Right ventricle myocardium inferior (tissue), 1 donor: ENCODE measurements at regions not wholly inside any gene's neighbourhood (a gene's known extent, or its start where the extent isn't known, plus 50 kb on each side); places are given as distances from the start of the nearest gene placed in this dataset.
A peak's percentile ranks its signal among the peaks of the same experiment; 100 is the strongest.

ENCODE experiments used
- ATAC-seq: fragments of 200-7000 bp; cut with Tn5 transposase; one replicate; pipeline ENCODE4 v1.9.1; 2020; ENCODE audit warnings: mild to moderate bottlenecking, moderate library complexity
- DNase-seq: peaks from one replicate; pipeline ENCODE4 v3.0.0; 2021; ENCODE audit errors: missing footprints
- intact Hi-C: fragments of 100-400 bp; cut with DNase I; formaldehyde crosslinking; loops from one replicate; pipeline ENCODE4 v1.11.0; 2022
- donor health status: DM: no; HTN: yes; CAD: no; lungs with severe emphysema.

GRCh38 chr10:60463746-60464145, 74.1 kb upstream of the ANK3 start:
- intact Hi-C loops, result no loop called here
- ATAC-seq, result no peak
- DNase-seq, result no peak

GRCh38 chr10:60461688-60462087, 72.0 kb upstream of the ANK3 start:
- DNase-seq (no peak), ATAC-seq (peak; percentile 42)
- intact Hi-C loops, result no loop called here

- intact Hi-C loops, result no loop called here
- ATAC-seq (no peak), DNase-seq (no peak)
These were observed 70.2 kb upstream of the ANK3 start for GRCh38 chr10:60459701-60460457.

DNA sequence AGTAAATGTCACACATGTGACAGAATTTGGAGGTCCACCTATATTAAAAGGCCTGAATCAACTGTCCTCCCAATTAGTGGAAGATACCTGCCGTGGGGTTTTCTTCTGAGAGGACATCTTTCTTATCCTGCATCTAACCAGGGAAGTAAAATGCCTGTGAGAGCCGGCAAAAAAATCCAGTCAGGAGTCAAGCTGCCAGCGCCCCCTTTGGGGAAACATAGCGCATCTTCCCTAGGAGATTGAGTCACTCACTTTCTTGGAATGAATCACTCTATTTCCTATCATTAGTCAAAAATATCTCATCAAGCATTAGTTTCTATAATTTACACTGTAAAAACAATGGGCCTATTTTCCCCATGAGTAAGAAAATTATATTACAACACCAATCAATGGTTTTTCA, 66.4 kb upstream of the ANK3 start:
- DNase-seq (no peak), ATAC-seq (no peak)
- intact Hi-C loops, result no loop called here

- peak; percentile 56 for ATAC-seq
- intact Hi-C loops, result no loop called here
- no peak for DNase-seq
These were observed 64.7 kb upstream of the ANK3 start for GRCh38 chr10:60454336-60454735.

GRCh38 chr10:60453036-60453435, 63.4 kb upstream of the ANK3 start:
- DNase-seq, result no peak
- no peak for ATAC-seq
- intact Hi-C loops, result no loop called here

- intact Hi-C loops, result no loop called here
- no peak for ATAC-seq
- DNase-seq, result no peak
These were observed 60.6 kb upstream of the ANK3 start for GRCh38 chr10:60450291-60450690.

DNA sequence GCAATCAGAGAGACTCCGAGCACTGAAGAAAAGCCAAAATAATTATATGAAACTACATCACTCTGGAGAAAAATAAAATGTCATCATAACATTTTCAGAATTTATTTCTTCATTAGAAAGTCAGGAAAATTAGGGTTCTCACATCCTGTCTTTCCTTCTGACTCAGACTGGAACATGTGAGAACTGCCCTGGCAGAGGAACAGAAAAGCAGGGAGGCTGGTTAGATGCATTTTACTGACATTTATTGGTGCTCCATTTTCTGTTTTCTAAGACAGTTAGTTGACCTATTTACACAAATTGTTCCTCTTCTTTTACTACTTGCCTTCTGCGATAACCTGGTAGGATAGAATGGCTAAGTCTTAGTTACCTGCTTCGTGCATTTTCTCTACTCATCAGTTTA, 58.6 kb upstream of the ANK3 start:
- intact Hi-C loops, result loop anchor here (10.0 kb wide), 2 partner anchors 97 to 167 kb away; no protein-coding TSS in a partner anchor
- DNase-seq, result no peak
- no peak for ATAC-seq

- DNase-seq (no peak), ATAC-seq (no peak)
- intact Hi-C loops, result loop anchor here (10.0 kb wide), 2 partner anchors 98 to 168 kb away; no protein-coding TSS in a partner anchor
These were observed 57.2 kb upstream of the ANK3 start for GRCh38 chr10:60446851-60447250.

- no peak for ATAC-seq
- DNase-seq, result no peak
- intact Hi-C loops, result loop anchor here (10.0 kb wide), 2 partner anchors 99 to 169 kb away; no protein-coding TSS in a partner anchor
These were observed 56.6 kb upstream of the ANK3 start for GRCh38 chr10:60446070-60446833.

GRCh38 chr10:60444494-60445064, 54.9 kb upstream of the ANK3 start:
- DNase-seq (no peak), ATAC-seq (no peak)
- intact Hi-C loops, result loop anchor here (1.0 to 10.0 kb wide), 3 partner anchors 100 to 203 kb away; no protein-coding TSS in a partner anchor

GRCh38 chr10:60443346-60443745, 53.7 kb upstream of the ANK3 start:
- DNase-seq, result no peak
- ATAC-seq, result no peak
- intact Hi-C loops, result loop anchor here (10.0 kb wide), 2 partner anchors 101 to 171 kb away; no protein-coding TSS in a partner anchor

DNA sequence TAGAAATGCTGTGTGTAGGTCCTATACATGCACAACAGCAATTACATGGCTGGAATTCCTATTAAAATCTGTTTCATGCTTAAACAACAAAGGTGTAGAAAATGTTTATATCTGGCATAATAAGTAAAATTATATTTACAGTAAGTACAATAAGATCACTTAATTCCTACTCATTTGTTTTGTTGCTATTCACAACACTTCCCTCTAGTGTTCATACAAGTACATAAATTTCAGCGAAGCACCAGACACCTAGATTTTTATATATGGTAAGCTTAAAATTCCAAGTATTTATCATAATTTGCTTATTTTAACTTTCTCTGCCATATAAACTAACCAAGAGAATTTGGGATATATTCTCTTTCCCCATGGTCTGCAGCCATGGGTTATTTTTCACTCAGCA, 51.8 kb upstream of the ANK3 start:
- no peak for ATAC-seq
- intact Hi-C loops, result loop anchor here (10.0 kb wide), 2 partner anchors 103 to 173 kb away; no protein-coding TSS in a partner anchor
- DNase-seq, result no peak

GRCh38 chr10:60439641-60440040, 50.0 kb upstream of the ANK3 start:
- no peak for ATAC-seq
- intact Hi-C loops, result loop anchor here (10.0 kb wide), 2 partner anchors 105 to 175 kb away; no protein-coding TSS in a partner anchor
- DNase-seq, result no peak
